PC-9 (cell line): ENCODE measurements at regions not wholly inside any gene's neighbourhood (a gene's known extent, or its start where the extent isn't known, plus 50 kb on each side); places are given as distances from the start of the nearest gene placed in this dataset.

Source experiments
- BruUV-seq: library from RNA; stranded (reverse); fragments of 400-500 nt; replicated peaks from 2 replicates; lab custom pipeline; 2021; lab: Mats Ljungman, UMichigan
- CTCF ChIA-PET: fragments of 300-600 bp; sonication (Branson Sonifier 250); formaldehyde crosslinking; loops from one replicate; lab custom pipeline; 2022; ENCODE audit warnings: antibody characterized with exemption; lab: Charles Lee
- POLR2A ChIA-PET: fragments of 300-600 bp; sonication (Branson Sonifier 250); formaldehyde crosslinking; loops from one replicate; lab custom pipeline; 2022; ENCODE audit warnings: antibody characterized with exemption; ENCODE audit not compliant: unreplicated experiment; lab: Charles Lee
- DNase-seq, 2 experiments: peaks; one replicate each; pipeline versions ENCODE4 v3.0.0 to v3.0.0-alpha.2; 2015 to 2022; ENCODE audit warnings: mixed read lengths in 1 of 2
- H2AFZ ChIP-seq: fragments of 200-600 bp; sonication (generic); 2 replicates; pipeline ENCODE4 v1.8.1; 2017; ENCODE audit warnings: antibody characterized with exemption
- H3F3A ChIP-seq: fragments of 200-600 bp; sonication (generic); 2 replicates; pipeline ENCODE4 v1.8.1; 2017; ENCODE audit warnings: antibody characterized with exemption, mild to moderate bottlenecking, low read depth; ENCODE audit not compliant: insufficient read depth
- H3K27ac ChIP-seq: fragments of 200-600 bp; sonication (generic); 2 replicates; pipeline ENCODE4 v1.6.1; 2016; ENCODE audit warnings: mixed run types
- H3K27me3 ChIP-seq: fragments of 200-600 bp; sonication (generic); 2 replicates; pipeline ENCODE4 v1.6.1; 2016; ENCODE audit warnings: low read depth, mixed run types; ENCODE audit not compliant: insufficient read depth
- H3K36me3 ChIP-seq: fragments of 200-600 bp; sonication (generic); 2 replicates; pipeline ENCODE4 v1.6.1; 2016; ENCODE audit warnings: low read depth, mixed run types
- H3K4me1 ChIP-seq: fragments of 200-600 bp; sonication (generic); replicated peaks from 2 replicates; pipeline ENCODE4 v1.6.1; 2016; ENCODE audit warnings: mixed run types; ENCODE audit not compliant: insufficient read depth
- H3K4me2 ChIP-seq: fragments of 200-600 bp; sonication (generic); 2 replicates; pipeline ENCODE4 v1.6.1; 2017; ENCODE audit warnings: mixed run types
- H3K4me3 ChIP-seq: fragments of 200-600 bp; sonication (generic); 2 replicates; pipeline ENCODE4 v1.6.1; 2016; ENCODE audit warnings: mixed run types
- H3K79me2 ChIP-seq: fragments of 200-600 bp; sonication (generic); 2 replicates; pipeline ENCODE4 v1.6.1; 2017; ENCODE audit warnings: low read depth, mixed run types
- H3K9me2 ChIP-seq: fragments of 200-600 bp; sonication (generic); 2 replicates; pipeline ENCODE4 v1.8.1; 2017; ENCODE audit warnings: mild to moderate bottlenecking; ENCODE audit not compliant: insufficient read depth
- H3K9me3 ChIP-seq: fragments of 200-600 bp; sonication (generic); 2 replicates; pipeline ENCODE4 v1.8.1; 2016; ENCODE audit warnings: low read depth; ENCODE audit not compliant: insufficient read depth
- H4K20me1 ChIP-seq: fragments of 200-600 bp; sonication (generic); 2 replicates; pipeline ENCODE4 v1.8.1; 2017; ENCODE audit not compliant: insufficient read depth
- CTCF ChIP-seq: fragments of 200-600 bp; sonication (generic); conservative IDR thresholded peaks from 2 replicates; pipeline ENCODE4 v1.6.1; 2017; ENCODE audit warnings: mixed run types, antibody characterized with exemption, mild to moderate bottlenecking, moderate library complexity
- EZH2 ChIP-seq: fragments of 200-600 bp; sonication (generic); IDR thresholded peaks from 2 replicates; pipeline ENCODE4 v1.8.0; 2017; ENCODE audit warnings: antibody characterized with exemption, low read depth
- intact Hi-C: fragments of 100-400 bp; cut with micrococcal nuclease; formaldehyde crosslinking; loops from one replicate; pipeline ENCODE4 v1.10.0; 2022; ENCODE audit not compliant: unreplicated experiment

DNA sequence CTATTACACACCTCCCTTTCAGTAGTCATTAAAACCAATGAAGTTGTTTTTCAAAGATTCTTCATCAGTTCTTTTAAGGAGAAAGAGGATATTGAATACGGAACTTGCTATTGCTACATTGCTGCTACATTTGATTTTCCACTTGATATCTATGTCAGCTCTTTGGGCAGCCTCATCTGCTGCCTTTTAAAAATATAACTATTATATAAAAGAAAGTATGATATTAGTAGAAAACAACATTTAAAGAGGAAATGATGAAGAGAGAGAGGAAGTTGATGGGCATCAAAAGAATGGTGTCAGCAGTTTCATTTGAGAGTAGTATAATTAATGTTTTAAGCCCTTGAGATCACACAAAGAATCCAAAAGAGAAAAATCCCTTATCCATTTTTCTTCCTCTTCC lies 171.4 kb downstream of the NFKBIZ start:
- no TSS peak for BruUV-seq
- no peaks in the 10 kb centered on the region for H3K27me3 ChIP-seq
- no peak overlapping the region for H3K4me3 ChIP-seq
- H3K36me3 ChIP-seq = no peaks in the 10 kb centered on the region
- H2AFZ ChIP-seq = no peak overlapping the region
- no peak overlapping the region for H3K27ac ChIP-seq
- H3K4me2 ChIP-seq = no peak overlapping the region
- H3K4me1 ChIP-seq = no peaks in the 10 kb centered on the region
- ChIA-PET CTCF (no interaction called here), POLR2A (no interaction called here)
- no peaks in the 10 kb centered on the region for H3F3A ChIP-seq
- H4K20me1 ChIP-seq = no peaks in the 10 kb centered on the region
- no peaks in the 10 kb centered on the region for H3K79me2 ChIP-seq
- H3K9me2 ChIP-seq = no peaks in the 10 kb centered on the region
- DNase-seq = no peak
- intact Hi-C loops = no loop called here
- TF ChIP-seq CTCF = no peak
- no peak for TF ChIP-seq EZH2
- H3K9me3 ChIP-seq = no peaks in the 10 kb centered on the region

- TF ChIP-seq EZH2 = no peak
- TF ChIP-seq CTCF = no peak
- intact Hi-C loops = no loop called here
- Histone ChIP-seq H3K27me3 (no peaks in the 10 kb centered on the region), H3K79me2 (no peaks in the 10 kb centered on the region), H3K27ac (no peak overlapping the region), H3K4me1 (no peaks in the 10 kb centered on the region), H3K4me3 (no peak overlapping the region), H2AFZ (no peak overlapping the region), H3F3A (no peaks in the 10 kb centered on the region), H3K36me3 (no peaks in the 10 kb centered on the region), H3K9me3 (no peaks in the 10 kb centered on the region), H3K9me2 (no peaks in the 10 kb centered on the region), H3K4me2 (no peak overlapping the region), H4K20me1 (no peaks in the 10 kb centered on the region)
- POLR2A ChIA-PET = interaction anchor here (0.5 to 0.6 kb wide), 2 partner anchors 17 to 210 kb away, joined by 4 to 9 read pairs; no protein-coding TSS in a partner anchor
- no peak for DNase-seq
- BruUV-seq = no TSS peak
- CTCF ChIA-PET = no interaction called here
These were observed 175.1 kb downstream of the NFKBIZ start for GRCh38 chr3:102024270-102024904.

DNA sequence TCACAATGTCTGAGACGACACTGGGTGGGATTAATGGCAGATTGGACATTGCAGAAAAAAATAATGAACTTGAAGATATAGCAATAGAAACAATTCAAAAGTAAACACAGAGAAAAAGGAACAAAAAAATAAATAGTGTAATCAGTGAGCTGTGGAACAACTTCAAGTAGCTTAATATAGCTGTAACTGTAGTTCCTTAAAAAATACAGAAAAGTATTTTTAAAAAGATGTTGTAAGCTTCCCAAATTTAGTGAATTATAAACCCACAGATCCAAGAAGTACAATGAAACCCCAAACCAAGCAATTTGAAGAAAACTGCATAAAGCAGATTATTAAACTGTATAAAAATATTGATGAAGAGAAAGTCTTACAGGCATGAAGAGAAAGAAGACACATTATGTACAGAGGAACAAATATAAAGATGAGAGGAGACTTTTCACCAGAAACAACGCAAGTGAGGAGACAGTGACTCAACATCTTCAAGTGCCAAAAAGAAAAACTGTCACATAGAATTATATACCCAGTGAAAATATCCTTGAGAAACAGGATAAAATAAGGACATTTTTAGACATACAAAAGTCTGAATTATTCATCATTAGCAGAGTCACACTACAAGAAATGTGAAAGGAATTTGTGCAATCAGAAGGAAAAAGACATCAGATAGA lies 176.4 kb downstream of the NFKBIZ start:
- ChIA-PET POLR2A (no interaction called here), CTCF (no interaction called here)
- no TSS peak for BruUV-seq
- no peaks in the 10 kb centered on the region for H3F3A ChIP-seq
- no peak overlapping the region for H3K4me3 ChIP-seq
- no peaks in the 10 kb centered on the region for H3K27me3 ChIP-seq
- H4K20me1 ChIP-seq = no peaks in the 10 kb centered on the region
- no peaks in the 10 kb centered on the region for H3K4me1 ChIP-seq
- no peaks in the 10 kb centered on the region for H3K9me3 ChIP-seq
- TF ChIP-seq EZH2 (no peak), CTCF (no peak)
- H3K27ac ChIP-seq = no peak overlapping the region
- H3K36me3 ChIP-seq = no peaks in the 10 kb centered on the region
- no peaks in the 10 kb centered on the region for H3K9me2 ChIP-seq
- DNase-seq = no peak
- no peaks in the 10 kb centered on the region for H3K79me2 ChIP-seq
- no peak overlapping the region for H3K4me2 ChIP-seq
- no peak overlapping the region for H2AFZ ChIP-seq
- intact Hi-C loops = no loop called here
